HG03139 (cell line): ENCODE measurements at regions not wholly inside any gene's neighbourhood (a gene's known extent, or its start where the extent isn't known, plus 50 kb on each side); places are given as distances from the start of the nearest gene placed in this dataset.

ENCODE experiments used
- ATAC-seq: cut with Tn5 transposase; IDR thresholded peaks from one replicate; pipeline ENCODE4 v1.9.1; 2021; ENCODE audit not compliant: unreplicated experiment

- ATAC-seq: no peak
Observed at GRCh38 chr5:86768699-86769202, 151.0 kb downstream of the COX7C start.

GRCh38 chr5:86780018-86780417 lies 162.3 kb downstream of the COX7C start:
- no peak for ATAC-seq

DNA sequence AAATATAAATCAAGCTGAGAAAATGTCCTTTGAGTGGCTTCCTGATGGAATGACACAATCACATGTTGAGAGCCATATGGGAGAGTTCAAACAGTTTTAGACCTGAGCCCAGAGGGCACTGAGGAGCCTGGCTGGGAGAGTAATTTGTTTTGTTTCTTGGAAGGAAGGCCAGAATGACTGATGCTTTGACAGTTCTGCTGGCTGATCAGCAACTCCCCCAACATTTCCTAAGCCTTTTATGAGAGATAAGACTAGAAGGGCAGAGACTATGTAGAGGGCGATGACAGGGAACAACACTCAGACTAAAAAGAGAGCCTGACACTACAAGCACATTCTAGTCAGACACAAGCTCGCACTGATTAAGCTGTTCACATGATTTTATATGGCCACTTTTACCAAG lies 169.2 kb downstream of the COX7C start:
- no peak for ATAC-seq

- ATAC-seq: no peak
Observed at GRCh38 chr5:86795659-86796058, 177.9 kb downstream of the COX7C start.

- ATAC-seq: no peak
Observed at GRCh38 chr5:86797677-86798076, 179.9 kb downstream of the COX7C start.

DNA sequence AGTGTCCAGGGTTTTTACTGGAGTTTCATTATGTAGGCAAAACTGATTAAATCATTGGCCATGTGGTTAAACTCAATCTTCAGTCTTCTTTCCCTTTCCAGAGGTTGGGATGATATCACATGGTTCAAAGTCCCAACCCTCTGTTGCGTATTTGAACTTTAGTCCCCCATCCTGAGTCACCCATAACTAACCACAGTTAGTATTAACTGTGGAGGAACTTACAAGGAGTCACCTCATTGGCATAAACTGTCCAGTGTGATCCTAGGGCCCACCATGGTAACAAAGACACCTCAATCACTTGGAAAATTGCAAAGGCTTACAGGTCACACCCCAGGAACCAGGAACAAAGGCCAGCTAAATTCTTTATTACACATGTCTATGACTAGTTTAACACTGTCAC lies 188.5 kb downstream of the COX7C start:
- ATAC-seq: no peak

- ATAC-seq: no peak
Observed at GRCh38 chr5:86807046-86808031, 189.6 kb downstream of the COX7C start.

DNA sequence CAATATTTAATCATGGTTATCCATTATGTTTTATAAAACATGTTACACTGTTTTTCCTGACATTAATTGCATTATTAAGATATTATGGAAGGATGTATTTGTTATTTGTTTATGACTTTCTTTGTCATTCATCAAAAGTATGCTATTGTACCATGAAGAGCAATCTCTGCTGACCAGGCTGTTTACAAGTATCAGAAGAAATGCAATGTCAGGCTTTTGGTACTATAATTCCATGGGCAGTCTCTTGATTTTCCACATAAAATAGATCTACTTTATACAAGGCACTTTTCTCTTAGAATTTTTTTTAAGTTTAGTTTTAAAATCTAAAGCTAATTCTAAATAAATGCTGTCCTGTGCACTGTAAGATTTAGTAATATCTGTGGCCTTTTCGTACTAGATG lies 196.6 kb downstream of the COX7C start:
- ATAC-seq: no peak

DNA sequence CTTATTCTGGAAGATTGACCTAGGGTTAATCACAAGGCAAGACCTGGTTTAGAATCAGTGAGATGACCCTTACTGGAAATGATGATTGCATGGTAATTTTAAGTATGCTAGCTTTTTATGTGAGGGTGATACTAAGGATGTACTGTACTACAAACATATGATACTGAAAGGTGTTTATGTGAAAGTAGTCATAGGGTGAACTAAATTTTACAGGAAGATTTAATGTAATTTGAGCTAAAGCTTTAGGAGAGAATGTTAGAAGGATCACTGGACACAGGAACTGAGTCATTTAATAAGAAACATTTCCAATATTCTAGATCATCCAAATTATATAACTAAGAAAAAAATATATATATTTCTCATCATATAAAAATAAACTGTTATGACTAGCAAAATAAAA lies 197.2 kb downstream of the COX7C start:
- no peak for ATAC-seq

GRCh38 chr5:86824637-86825036 lies 206.9 kb downstream of the COX7C start:
- no peak for ATAC-seq

DNA sequence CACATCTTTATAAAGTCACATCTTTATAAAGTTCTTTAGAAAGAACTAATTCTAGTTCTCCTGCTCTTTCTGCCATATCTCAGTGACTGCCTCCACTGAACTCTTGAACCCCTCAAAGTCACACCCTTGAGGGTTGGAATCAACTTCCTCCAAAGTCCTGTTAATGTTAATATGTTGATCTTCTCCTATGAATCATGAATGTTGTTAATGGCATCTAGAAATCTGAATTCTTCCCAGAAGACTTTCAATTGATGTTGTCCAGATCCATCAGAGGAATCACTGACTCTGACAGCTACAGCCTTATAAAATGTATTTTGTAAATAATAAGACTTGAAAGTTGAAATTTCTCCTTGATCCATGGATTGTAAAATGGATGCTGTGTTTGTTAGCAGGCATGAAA lies 213.4 kb downstream of the COX7C start:
- ATAC-seq: no peak

DNA sequence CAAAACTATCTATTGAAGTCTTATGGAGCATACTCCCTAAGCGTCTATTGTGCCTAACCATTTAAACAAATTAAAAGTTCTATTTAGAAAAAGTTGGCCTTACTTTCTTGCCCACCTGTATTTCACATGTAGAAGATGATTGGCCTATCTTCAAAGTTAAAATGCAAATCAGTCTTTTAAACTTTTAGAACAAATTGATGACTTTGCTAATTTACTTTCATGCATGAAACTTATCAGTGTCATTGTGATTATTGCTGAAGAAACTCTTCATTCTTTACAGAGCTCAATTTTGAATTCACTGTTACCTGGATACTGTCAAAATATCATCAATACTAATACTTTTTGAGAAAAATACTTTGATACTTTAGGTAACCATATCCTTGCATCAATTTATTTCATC lies 216.1 kb downstream of the COX7C start:
- ATAC-seq: no peak

GRCh38 chr5:86837610-86838009 lies 219.9 kb downstream of the COX7C start:
- no peak for ATAC-seq

GRCh38 chr5:86838083-86838482 lies 220.3 kb downstream of the COX7C start:
- no peak for ATAC-seq

DNA sequence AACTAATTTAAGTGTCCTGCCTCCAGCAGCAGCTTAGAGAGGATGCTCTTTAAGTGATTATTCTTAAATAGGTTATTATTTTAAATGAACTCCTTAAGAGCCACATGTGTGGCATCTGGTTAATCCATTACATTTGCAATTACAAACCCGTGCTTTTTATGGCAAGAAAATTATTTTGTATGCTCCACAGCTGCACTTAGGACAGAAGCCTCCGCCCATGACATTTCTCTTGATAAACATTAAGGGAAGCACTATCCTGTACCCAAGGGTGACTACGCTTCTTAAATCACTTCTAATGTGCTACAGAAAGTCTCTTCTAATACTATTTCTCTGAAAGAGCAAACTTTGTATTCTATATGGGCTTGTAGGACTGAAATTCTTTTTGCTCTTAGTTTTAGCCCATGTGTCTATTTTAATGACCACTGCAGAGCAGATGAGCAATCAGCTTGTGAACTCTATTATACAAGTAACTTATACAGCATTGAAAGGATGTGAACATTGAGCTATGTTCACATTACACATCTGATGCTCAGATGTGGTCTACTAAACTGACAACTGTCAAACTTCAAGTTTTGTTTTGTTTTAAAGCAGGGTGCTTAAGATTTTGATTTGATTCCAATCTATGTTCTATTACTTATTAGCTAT lies 223.4 kb downstream of the COX7C start:
- no peak for ATAC-seq

DNA sequence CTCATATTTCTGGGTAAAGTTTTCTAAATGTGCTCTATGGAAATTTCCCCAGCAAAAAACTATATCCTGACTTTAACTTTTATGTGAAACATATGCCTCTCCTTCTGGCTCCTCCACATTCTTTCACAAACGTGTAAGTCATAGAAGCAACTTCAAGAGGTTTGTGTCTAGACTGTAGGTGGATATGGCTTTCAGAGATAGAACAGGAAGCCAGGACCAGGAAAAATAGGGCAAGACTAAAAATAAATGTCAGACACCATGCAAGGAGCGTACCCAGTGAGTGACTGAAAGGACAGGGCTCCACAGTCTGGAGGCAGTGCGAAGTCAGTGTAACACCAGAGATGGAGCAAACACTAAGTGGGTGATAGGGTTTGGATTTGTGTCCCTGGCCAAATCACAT lies 240.7 kb downstream of the COX7C start:
- no peak for ATAC-seq

GRCh38 chr5:86861512-86861911 lies 243.8 kb downstream of the COX7C start:
- ATAC-seq: no peak

DNA sequence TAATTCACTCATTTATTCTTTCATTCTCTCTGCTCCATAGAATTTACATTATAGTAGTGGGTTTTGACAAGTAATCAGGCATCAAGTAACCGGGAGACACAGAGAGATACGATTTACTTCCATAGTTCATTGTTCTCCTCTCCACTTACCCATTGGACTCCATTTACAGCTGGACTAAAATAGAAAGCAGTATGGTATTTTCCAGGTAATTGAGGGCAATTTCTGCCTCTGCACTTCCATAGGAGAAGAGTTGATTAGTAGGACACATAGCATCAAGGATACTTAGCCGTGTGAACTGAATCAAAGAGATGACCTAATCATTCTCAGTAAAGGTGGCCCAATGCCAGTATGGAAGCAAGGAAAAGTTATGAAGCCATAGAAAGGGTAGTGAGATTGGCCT lies 244.4 kb downstream of the COX7C start:
- ATAC-seq: no peak

- ATAC-seq: no peak
Observed at GRCh38 chr5:86864051-86864450, 246.3 kb downstream of the COX7C start.

- no peak for ATAC-seq
Observed at GRCh38 chr5:86865256-86865785, 247.6 kb downstream of the COX7C start.

- no peak for ATAC-seq
Observed at GRCh38 chr5:86866036-86866435, 248.3 kb downstream of the COX7C start.

DNA sequence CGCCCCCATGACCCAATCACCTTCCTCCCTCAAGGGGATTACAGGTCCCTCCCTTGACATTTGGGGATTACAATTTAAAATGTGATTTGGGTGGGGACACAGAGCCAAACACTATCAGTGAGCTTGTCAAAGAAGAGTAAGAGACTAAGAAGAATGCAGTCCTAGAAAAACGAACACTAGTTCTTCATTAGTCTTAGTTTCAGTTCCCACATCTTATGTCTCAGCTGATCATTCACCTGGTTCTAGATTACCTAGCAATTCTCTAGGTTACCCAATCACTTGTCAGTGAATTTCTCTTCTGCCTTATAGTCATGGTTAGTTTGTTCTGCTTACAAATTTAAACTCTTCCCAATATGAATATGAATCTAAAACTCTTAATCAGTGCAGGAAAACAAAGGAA lies 251.5 kb downstream of the COX7C start:
- no peak for ATAC-seq
